Activated CD4-positive, alpha-beta memory T cell treated with anti-CD3 and anti-CD28 coated beads for 36 hours (primary cell): ENCODE measurements at regions not wholly inside any gene's neighbourhood (a gene's known extent, or its start where the extent isn't known, plus 50 kb on each side); places are given as distances from the start of the nearest gene placed in this dataset.
A peak's percentile ranks its signal among the peaks of the same experiment; 100 is the strongest.

Experiments used
- CTCF ChIA-PET: fragments of 350-600 bp; sonication (Branson Sonifier 250); formaldehyde crosslinking; loops from one replicate; lab custom pipeline; 2021; ENCODE audit warnings: antibody characterized with exemption, inconsistent platforms; lab: Charles Lee
- POLR2A ChIA-PET: fragments of 350-600 bp; sonication (Branson Sonifier 250); formaldehyde crosslinking; loops from one replicate; lab custom pipeline; 2021; ENCODE audit warnings: antibody characterized with exemption; lab: Charles Lee
- DNase-seq: peaks from one replicate; pipeline ENCODE4 v3.0.0-alpha.2; 2020
- H3K27ac Mint-ChIP-seq: one replicate; pipeline ENCODE4 v1.8.0; 2021; ENCODE audit warnings: mixed read lengths
- H3K27me3 Mint-ChIP-seq: one replicate; pipeline ENCODE4 v1.8.0; 2021; ENCODE audit warnings: mixed read lengths
- H3K36me3 Mint-ChIP-seq: one replicate; pipeline ENCODE4 v1.8.0; 2021; ENCODE audit warnings: mixed read lengths
- H3K4me1 Mint-ChIP-seq: one replicate; pipeline ENCODE4 v1.8.0; 2021; ENCODE audit warnings: low read depth, mixed read lengths
- H3K4me3 Mint-ChIP-seq: one replicate; pipeline ENCODE4 v1.8.0; 2021; ENCODE audit warnings: mild to moderate bottlenecking, mixed read lengths
- H3K9me3 Mint-ChIP-seq: one replicate; pipeline ENCODE4 v1.8.0; 2021; ENCODE audit warnings: mixed read lengths
- intact Hi-C: fragments of 100-400 bp; cut with micrococcal nuclease; formaldehyde crosslinking; loops from one replicate; pipeline ENCODE4 v1.15.1; 2023

GRCh38 chr1:30248373-30248772, 475.0 kb downstream of the MATN1 start:
- no peak for DNase-seq
- no peak overlapping the region for H3K4me3 Mint-ChIP-seq
- intact Hi-C loops = no loop called here
- H3K27me3 Mint-ChIP-seq = peaks cover 18% of the 10 kb centered on the region
- H3K27ac Mint-ChIP-seq = no peak overlapping the region
- POLR2A ChIA-PET = no interaction called here
- H3K9me3 Mint-ChIP-seq = no peaks in the 10 kb centered on the region
- CTCF ChIA-PET = no interaction called here
- no peaks in the 10 kb centered on the region for H3K36me3 Mint-ChIP-seq
- no peaks in the 10 kb centered on the region for H3K4me1 Mint-ChIP-seq

GRCh38 chr1:30244801-30245200, 478.6 kb downstream of the MATN1 start:
- intact Hi-C loops = no loop called here
- CTCF ChIA-PET = interaction anchor here (1.5 kb wide), 1 partner anchor 12 kb away, joined by 5 read pairs; no protein-coding TSS in a partner anchor
- POLR2A ChIA-PET = no interaction called here
- H3K36me3 Mint-ChIP-seq = no peaks in the 10 kb centered on the region
- H3K27me3 Mint-ChIP-seq = peaks cover 26% of the 10 kb centered on the region
- H3K27ac Mint-ChIP-seq = no peak overlapping the region
- DNase-seq = no peak
- no peaks in the 10 kb centered on the region for H3K9me3 Mint-ChIP-seq
- no peak overlapping the region for H3K4me3 Mint-ChIP-seq
- no peaks in the 10 kb centered on the region for H3K4me1 Mint-ChIP-seq

GRCh38 chr1:30242722-30243457, 480.5 kb downstream of the MATN1 start:
- DNase-seq = no peak
- POLR2A ChIA-PET = no interaction called here
- intact Hi-C loops = no loop called here
- Mint-ChIP-seq H3K27me3 (peaks cover 26% of the 10 kb centered on the region), H3K27ac (no peak overlapping the region), H3K36me3 (no peaks in the 10 kb centered on the region), H3K4me3 (no peak overlapping the region), H3K9me3 (no peaks in the 10 kb centered on the region), H3K4me1 (no peaks in the 10 kb centered on the region)
- CTCF ChIA-PET = interaction anchor here (1.1 kb wide), 1 partner anchor 138 kb away, joined by 3 read pairs; no protein-coding TSS in a partner anchor

- H3K27ac Mint-ChIP-seq = no peak overlapping the region
- H3K36me3 Mint-ChIP-seq = no peaks in the 10 kb centered on the region
- H3K4me1 Mint-ChIP-seq = no peaks in the 10 kb centered on the region
- H3K4me3 Mint-ChIP-seq = no peak overlapping the region
- ChIA-PET CTCF (interaction anchor here (1.1 kb wide), 1 partner anchor 139 kb away, joined by 3 read pairs; no protein-coding TSS in a partner anchor), POLR2A (no interaction called here)
- H3K9me3 Mint-ChIP-seq = no peaks in the 10 kb centered on the region
- no peak for DNase-seq
- H3K27me3 Mint-ChIP-seq = peaks cover 24% of the 10 kb centered on the region
- intact Hi-C loops = no loop called here
Observed at GRCh38 chr1:30242168-30242567, 481.2 kb downstream of the MATN1 start.

GRCh38 chr1:30241681-30242080, 481.7 kb downstream of the MATN1 start:
- DNase-seq = no peak
- Mint-ChIP-seq H3K9me3 (no peaks in the 10 kb centered on the region), H3K27me3 (peaks cover 22% of the 10 kb centered on the region), H3K4me1 (no peaks in the 10 kb centered on the region), H3K4me3 (no peak overlapping the region), H3K27ac (no peak overlapping the region), H3K36me3 (no peaks in the 10 kb centered on the region)
- CTCF ChIA-PET = interaction anchor here (1.1 kb wide), 1 partner anchor 139 kb away, joined by 3 read pairs; no protein-coding TSS in a partner anchor
- intact Hi-C loops = no loop called here
- POLR2A ChIA-PET = no interaction called here

GRCh38 chr1:30234091-30234490, 489.3 kb downstream of the MATN1 start:
- no peaks in the 10 kb centered on the region for H3K4me1 Mint-ChIP-seq
- H3K36me3 Mint-ChIP-seq = no peaks in the 10 kb centered on the region
- ChIA-PET POLR2A (no interaction called here), CTCF (no interaction called here)
- peaks cover 2% of the 10 kb centered on the region for H3K27me3 Mint-ChIP-seq
- no peak overlapping the region for H3K27ac Mint-ChIP-seq
- DNase-seq = no peak
- H3K9me3 Mint-ChIP-seq = no peaks in the 10 kb centered on the region
- H3K4me3 Mint-ChIP-seq = no peak overlapping the region
- intact Hi-C loops = loop anchor here (5.0 kb wide), 1 partner anchor 997 kb away; the partner anchor contains the start of gene PTPRU

- Mint-ChIP-seq H3K27ac (no peak overlapping the region), H3K4me3 (no peak overlapping the region)
- intact Hi-C loops = loop anchor here (5.0 kb wide), 1 partner anchor 995 kb away; the partner anchor contains the start of gene PTPRU
Observed at GRCh38 chr1:30232288-30232899, 491.0 kb downstream of the MATN1 start.

GRCh38 chr1:30229960-30230359, 493.4 kb downstream of the MATN1 start:
- no peak for DNase-seq
- no peak overlapping the region for H3K4me3 Mint-ChIP-seq
- H3K27me3 Mint-ChIP-seq = peaks cover 6% of the 10 kb centered on the region
- H3K27ac Mint-ChIP-seq = no peak overlapping the region
- no peaks in the 10 kb centered on the region for H3K4me1 Mint-ChIP-seq
- no peaks in the 10 kb centered on the region for H3K9me3 Mint-ChIP-seq
- no peaks in the 10 kb centered on the region for H3K36me3 Mint-ChIP-seq
- ChIA-PET CTCF (no interaction called here), POLR2A (no interaction called here)
- intact Hi-C loops = loop anchor here (5.0 kb wide), 1 partner anchor 993 kb away; the partner anchor contains the start of gene PTPRU

More at GRCh38 chr1:30232288-30232899, 491.0 kb downstream of the MATN1 start:
- Mint-ChIP-seq H3K36me3 (no peaks in the 10 kb centered on the region), H3K27me3 (peaks cover 2% of the 10 kb centered on the region), H3K9me3 (no peaks in the 10 kb centered on the region), H3K4me1 (no peaks in the 10 kb centered on the region)
- DNase-seq = peak; percentile 29
- CTCF ChIA-PET = interaction anchor here (0.6 to 1.9 kb wide), 7 partner anchors 10 to 592 kb away, joined by 3 to 10 read pairs (median 4); no protein-coding TSS in a partner anchor
- POLR2A ChIA-PET = no interaction called here

- H3K4me3 Mint-ChIP-seq = no peak overlapping the region
- H3K36me3 Mint-ChIP-seq = no peaks in the 10 kb centered on the region
- no peak overlapping the region for H3K27ac Mint-ChIP-seq
- H3K9me3 Mint-ChIP-seq = no peaks in the 10 kb centered on the region
- no peak for DNase-seq
- H3K27me3 Mint-ChIP-seq = peaks cover 6% of the 10 kb centered on the region
- POLR2A ChIA-PET = no interaction called here
- CTCF ChIA-PET = no interaction called here
- intact Hi-C loops = no loop called here
- no peaks in the 10 kb centered on the region for H3K4me1 Mint-ChIP-seq
Observed at GRCh38 chr1:30229557-30229956, 493.8 kb downstream of the MATN1 start.

- H3K36me3 Mint-ChIP-seq = no peaks in the 10 kb centered on the region
- POLR2A ChIA-PET = no interaction called here
- CTCF ChIA-PET = no interaction called here
- no peak for DNase-seq
- no peak overlapping the region for H3K27ac Mint-ChIP-seq
- intact Hi-C loops = no loop called here
- no peaks in the 10 kb centered on the region for H3K9me3 Mint-ChIP-seq
- peaks cover 4% of the 10 kb centered on the region for H3K27me3 Mint-ChIP-seq
- no peak overlapping the region for H3K4me3 Mint-ChIP-seq
- no peaks in the 10 kb centered on the region for H3K4me1 Mint-ChIP-seq
Observed at GRCh38 chr1:30226648-30227047, 496.7 kb downstream of the MATN1 start.

- Mint-ChIP-seq H3K9me3 (no peaks in the 10 kb centered on the region), H3K4me3 (no peak overlapping the region), H3K36me3 (no peaks in the 10 kb centered on the region), H3K27ac (no peak overlapping the region), H3K4me1 (no peaks in the 10 kb centered on the region), H3K27me3 (peaks cover 4% of the 10 kb centered on the region)
- intact Hi-C loops = no loop called here
- ChIA-PET CTCF (no interaction called here), POLR2A (no interaction called here)
- no peak for DNase-seq
Observed at GRCh38 chr1:30225357-30225756, 498.0 kb downstream of the MATN1 start.

GRCh38 chr1:30219675-30220074, 503.7 kb downstream of the MATN1 start:
- Mint-ChIP-seq H3K36me3 (no peaks in the 10 kb centered on the region), H3K9me3 (no peaks in the 10 kb centered on the region), H3K4me1 (no peaks in the 10 kb centered on the region), H3K27ac (no peak overlapping the region), H3K27me3 (peaks cover 8% of the 10 kb centered on the region), H3K4me3 (no peak overlapping the region)
- intact Hi-C loops = no loop called here
- DNase-seq = no peak
- POLR2A ChIA-PET = no interaction called here
- CTCF ChIA-PET = no interaction called here
